Endometrium (tissue), 2 donors: ENCODE measurements at regions not wholly inside any gene's neighbourhood (a gene's known extent, or its start where the extent isn't known, plus 50 kb on each side); places are given as distances from the start of the nearest gene placed in this dataset.
"Not testable (repeated sequence)": the region's sequence is repeated elsewhere in the genome, so short reads cannot be mapped to it uniquely, and the experiment has no call there.

Experiments used
- FAIRE-seq: peaks from 2 replicates; lab custom pipeline; 2012; peaks lifted over from hg19 to GRCh38; lab: Jason Lieb, UNC
- donor health status: control.
- donor health status: control.

GRCh38 chr2:239742377-239742776, 282.8 kb downstream of the NDUFA10 start:
- FAIRE-seq = no peak

- FAIRE-seq = no peak
Observed at GRCh38 chr2:239739206-239739605, 285.9 kb downstream of the NDUFA10 start.

GRCh38 chr2:239738159-239738558, 287.0 kb downstream of the NDUFA10 start:
- no peak for FAIRE-seq

- FAIRE-seq = no peak
Observed at GRCh38 chr2:239737144-239737463, 288.0 kb downstream of the NDUFA10 start.

GRCh38 chr2:239736358-239737143, 288.6 kb downstream of the NDUFA10 start:
- no peak for FAIRE-seq

GRCh38 chr2:239735829-239736357, 289.2 kb downstream of the NDUFA10 start:
- no peak for FAIRE-seq

GRCh38 chr2:239735131-239735828, 289.9 kb downstream of the NDUFA10 start:
- no peak for FAIRE-seq

GRCh38 chr2:239734436-239735005, 290.6 kb downstream of the NDUFA10 start:
- FAIRE-seq = no peak

- FAIRE-seq = no peak
Observed at GRCh38 chr2:239732666-239733010, 292.5 kb downstream of the NDUFA10 start.

- FAIRE-seq = no peak
Observed at GRCh38 chr2:239731998-239732665, 293.0 kb downstream of the NDUFA10 start.

GRCh38 chr2:239731422-239731821, 293.7 kb downstream of the NDUFA10 start:
- FAIRE-seq = no peak

- FAIRE-seq = no peak
Observed at GRCh38 chr2:239730897-239731296, 294.2 kb downstream of the NDUFA10 start.

GRCh38 chr2:239730567-239730882, 294.6 kb downstream of the NDUFA10 start:
- not testable (repeated sequence) for FAIRE-seq

GRCh38 chr2:239729681-239730566, 295.2 kb downstream of the NDUFA10 start:
- FAIRE-seq = no peak

- no peak for FAIRE-seq
Observed at GRCh38 chr2:239729151-239729550, 296.0 kb downstream of the NDUFA10 start.

GRCh38 chr2:239728751-239729150, 296.4 kb downstream of the NDUFA10 start:
- no peak for FAIRE-seq

- no peak for FAIRE-seq
Observed at GRCh38 chr2:239727776-239728600, 297.2 kb downstream of the NDUFA10 start.

- FAIRE-seq = no peak
Observed at GRCh38 chr2:239727182-239727775, 297.9 kb downstream of the NDUFA10 start.

GRCh38 chr2:239726631-239727181, 298.4 kb downstream of the NDUFA10 start:
- no peak for FAIRE-seq

- FAIRE-seq = no peak
Observed at GRCh38 chr2:239726091-239726591, 299.0 kb downstream of the NDUFA10 start.
